HEK293 (cell line): ENCODE measurements at regions not wholly inside any gene's neighbourhood (a gene's known extent, or its start where the extent isn't known, plus 50 kb on each side); places are given as distances from the start of the nearest gene placed in this dataset.

Experiments used
- GLIS1 ChIP-seq: fragments of 450-650 bp; formaldehyde crosslinking; IDR thresholded peaks from 2 replicates; pipeline ENCODE4 v1.5.1; 2016; ENCODE audit warnings: missing biosample characterization, missing genetic modification characterization
- GLIS2 ChIP-seq: fragments of 450-650 bp; formaldehyde crosslinking; IDR thresholded peaks from 2 replicates; pipeline ENCODE4 v1.5.1; 2016; ENCODE audit warnings: missing biosample characterization, missing genetic modification characterization
- HOXD13 ChIP-seq: sonication (generic); formaldehyde crosslinking; IDR thresholded peaks from 2 replicates; pipeline ENCODE4 v1.8.0; 2022; ENCODE audit warnings: missing genetic modification reagents, borderline replicate concordance
- KLF17 ChIP-seq: fragments of 450-650 bp; formaldehyde crosslinking; IDR thresholded peaks from 2 replicates; pipeline ENCODE4 v1.5.1; 2016; ENCODE audit warnings: missing biosample characterization, missing genetic modification characterization
- MYNN ChIP-seq: fragments of 450-650 bp; formaldehyde crosslinking; IDR thresholded peaks from 2 replicates; pipeline ENCODE4 v1.5.1; 2016; ENCODE audit warnings: missing biosample characterization, missing genetic modification characterization, borderline replicate concordance
- MZF1 ChIP-seq: fragments of 450-650 bp; formaldehyde crosslinking; IDR thresholded peaks from 2 replicates; pipeline ENCODE4 v1.5.1; 2017; ENCODE audit warnings: missing biosample characterization, missing genetic modification characterization, borderline replicate concordance
- SCRT2 ChIP-seq: fragments of 450-650 bp; formaldehyde crosslinking; IDR thresholded peaks from 2 replicates; pipeline ENCODE4 v1.5.1; 2016; ENCODE audit warnings: missing biosample characterization, missing genetic modification characterization
- SETDB1 ChIP-seq: IDR thresholded peaks from one replicate; pipeline ENCODE4 v1.6.1; 2017; ENCODE audit warnings: mild to moderate bottlenecking, low read length, moderate library complexity, mixed read lengths; ENCODE audit not compliant: insufficient read length
- SP7 ChIP-seq: fragments of 450-650 bp; formaldehyde crosslinking; IDR thresholded peaks from 2 replicates; pipeline ENCODE4 v1.5.1; 2016; ENCODE audit warnings: missing biosample characterization, missing genetic modification characterization
- ZBTB1 ChIP-seq: fragments of 450-650 bp; formaldehyde crosslinking; IDR thresholded peaks from 2 replicates; pipeline ENCODE4 v1.5.1; 2016; ENCODE audit warnings: missing biosample characterization, missing genetic modification characterization
- ZBTB17 ChIP-seq: fragments of 450-650 bp; formaldehyde crosslinking; IDR thresholded peaks from 2 replicates; pipeline ENCODE4 v1.5.1; 2016; ENCODE audit warnings: missing biosample characterization, missing genetic modification characterization
- ZBTB6 ChIP-seq: fragments of 450-650 bp; formaldehyde crosslinking; IDR thresholded peaks from 2 replicates; pipeline ENCODE4 v1.5.1; 2017; ENCODE audit warnings: missing biosample characterization, missing genetic modification characterization
- ZIC2 ChIP-seq: fragments of 450-650 bp; formaldehyde crosslinking; IDR thresholded peaks from 2 replicates; pipeline ENCODE4 v1.5.1; 2016; ENCODE audit warnings: missing biosample characterization, missing genetic modification characterization
- ZNF112 ChIP-seq: fragments of 450-650 bp; formaldehyde crosslinking; IDR thresholded peaks from 2 replicates; pipeline ENCODE4 v1.5.0; 2017; ENCODE audit warnings: missing biosample characterization, missing genetic modification characterization
- ZNF184 ChIP-seq: fragments of 450-650 bp; IDR thresholded peaks from 2 replicates; pipeline ENCODE4 v1.5.1; 2018; ENCODE audit warnings: missing biosample characterization, mild to moderate bottlenecking, missing genetic modification characterization
- ZNF391 ChIP-seq: fragments of 450-650 bp; formaldehyde crosslinking; IDR thresholded peaks from 2 replicates; pipeline ENCODE4 v1.5.1; 2016; ENCODE audit warnings: low read depth, missing biosample characterization, missing genetic modification characterization, borderline replicate concordance
- ZNF558 ChIP-seq: fragments of 450-650 bp; formaldehyde crosslinking; IDR thresholded peaks from 2 replicates; pipeline ENCODE4 v1.5.1; 2016; ENCODE audit warnings: missing biosample characterization, missing genetic modification characterization
- ZNF660 ChIP-seq: fragments of 450-650 bp; IDR thresholded peaks from 2 replicates; pipeline ENCODE4 v1.5.1; 2018; ENCODE audit warnings: missing biosample characterization, mild to moderate bottlenecking, missing genetic modification characterization
- ZNF707 ChIP-seq: fragments of 450-650 bp; formaldehyde crosslinking; IDR thresholded peaks from 2 replicates; pipeline ENCODE4 v1.5.1; 2016; ENCODE audit warnings: missing biosample characterization, missing genetic modification characterization
- ZNF843 ChIP-seq: fragments of 450-650 bp; formaldehyde crosslinking; IDR thresholded peaks from 2 replicates; pipeline ENCODE4 v1.5.1; 2016; ENCODE audit warnings: missing biosample characterization, missing genetic modification characterization
- ZSCAN4 ChIP-seq: fragments of 450-650 bp; formaldehyde crosslinking; IDR thresholded peaks from 2 replicates; pipeline ENCODE4 v1.5.1; 2017; ENCODE audit warnings: missing biosample characterization, missing genetic modification characterization
- TF ChIP-seq, protein P1 (sequence below): fragments of 450-650 bp; IDR thresholded peaks from 2 replicates; pipeline ENCODE4 v1.5.1; 2018; ENCODE audit warnings: missing biosample characterization, missing genetic modification characterization
- TF ChIP-seq, protein P2 (sequence below): fragments of 450-650 bp; formaldehyde crosslinking; IDR thresholded peaks from 2 replicates; pipeline ENCODE4 v1.5.1; 2016; ENCODE audit warnings: missing biosample characterization, missing genetic modification characterization, borderline replicate concordance
- TF ChIP-seq, protein P3 (sequence below): fragments of 450-650 bp; formaldehyde crosslinking; IDR thresholded peaks from 2 replicates; pipeline ENCODE4 v1.5.1; 2016; ENCODE audit warnings: missing biosample characterization, missing genetic modification characterization
- TF ChIP-seq, protein P4 (sequence below): fragments of 450-650 bp; formaldehyde crosslinking; IDR thresholded peaks from 2 replicates; pipeline ENCODE4 v1.5.1; 2016; ENCODE audit warnings: missing biosample characterization, missing genetic modification characterization, low read depth

- TF ChIP-seq GLIS2 (tag by site-specific recombination) = peak; percentile 61; the same call in 1 of the 2 replicates
- TF ChIP-seq ZNF112 (tag by site-specific recombination) = no peak
- no peak for TF ChIP-seq ZSCAN4 (tag by site-specific recombination)
- TF ChIP-seq, protein P1, sequence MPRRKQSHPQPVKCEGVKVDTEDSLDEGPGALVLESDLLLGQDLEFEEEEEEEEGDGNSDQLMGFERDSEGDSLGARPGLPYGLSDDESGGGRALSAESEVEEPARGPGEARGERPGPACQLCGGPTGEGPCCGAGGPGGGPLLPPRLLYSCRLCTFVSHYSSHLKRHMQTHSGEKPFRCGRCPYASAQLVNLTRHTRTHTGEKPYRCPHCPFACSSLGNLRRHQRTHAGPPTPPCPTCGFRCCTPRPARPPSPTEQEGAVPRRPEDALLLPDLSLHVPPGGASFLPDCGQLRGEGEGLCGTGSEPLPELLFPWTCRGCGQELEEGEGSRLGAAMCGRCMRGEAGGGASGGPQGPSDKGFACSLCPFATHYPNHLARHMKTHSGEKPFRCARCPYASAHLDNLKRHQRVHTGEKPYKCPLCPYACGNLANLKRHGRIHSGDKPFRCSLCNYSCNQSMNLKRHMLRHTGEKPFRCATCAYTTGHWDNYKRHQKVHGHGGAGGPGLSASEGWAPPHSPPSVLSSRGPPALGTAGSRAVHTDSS (tag by site-specific recombination) = no peak
- no peak for TF ChIP-seq ZBTB6 (tag by site-specific recombination)
- TF ChIP-seq GLIS1 = peak; percentile 84
- no peak for TF ChIP-seq MYNN (tag by site-specific recombination)
- 0 out of 2 replicates have a peak, but pooled peaks have one; percentile 34 for TF ChIP-seq SCRT2 (tag by site-specific recombination)
- 0 out of 2 replicates have a peak, but pooled peaks have one; percentile 23 for TF ChIP-seq ZNF184
- peak; percentile 63 for TF ChIP-seq ZBTB17 (tag by site-specific recombination)
- TF ChIP-seq ZNF660 (tag by site-specific recombination) = 0 out of 2 replicates have a peak, but pooled peaks have one; percentile 49
- no peak for TF ChIP-seq ZBTB1 (tag by site-specific recombination)
- peak; percentile 97 for TF ChIP-seq SP7 (tag by site-specific recombination)
- no peak for TF ChIP-seq MZF1 (tag by site-specific recombination)
- no peak for TF ChIP-seq ZNF391 (tag by site-specific recombination)
- TF ChIP-seq ZNF558 = 0 out of 2 replicates have a peak, but pooled peaks have one; percentile 23
- no peak for TF ChIP-seq ZNF707 (tag by site-specific recombination)
- peak; percentile 50 for TF ChIP-seq ZIC2 (tag by site-specific recombination)
- no peak for TF ChIP-seq KLF17 (tag by site-specific recombination)
- TF ChIP-seq, protein P2, sequence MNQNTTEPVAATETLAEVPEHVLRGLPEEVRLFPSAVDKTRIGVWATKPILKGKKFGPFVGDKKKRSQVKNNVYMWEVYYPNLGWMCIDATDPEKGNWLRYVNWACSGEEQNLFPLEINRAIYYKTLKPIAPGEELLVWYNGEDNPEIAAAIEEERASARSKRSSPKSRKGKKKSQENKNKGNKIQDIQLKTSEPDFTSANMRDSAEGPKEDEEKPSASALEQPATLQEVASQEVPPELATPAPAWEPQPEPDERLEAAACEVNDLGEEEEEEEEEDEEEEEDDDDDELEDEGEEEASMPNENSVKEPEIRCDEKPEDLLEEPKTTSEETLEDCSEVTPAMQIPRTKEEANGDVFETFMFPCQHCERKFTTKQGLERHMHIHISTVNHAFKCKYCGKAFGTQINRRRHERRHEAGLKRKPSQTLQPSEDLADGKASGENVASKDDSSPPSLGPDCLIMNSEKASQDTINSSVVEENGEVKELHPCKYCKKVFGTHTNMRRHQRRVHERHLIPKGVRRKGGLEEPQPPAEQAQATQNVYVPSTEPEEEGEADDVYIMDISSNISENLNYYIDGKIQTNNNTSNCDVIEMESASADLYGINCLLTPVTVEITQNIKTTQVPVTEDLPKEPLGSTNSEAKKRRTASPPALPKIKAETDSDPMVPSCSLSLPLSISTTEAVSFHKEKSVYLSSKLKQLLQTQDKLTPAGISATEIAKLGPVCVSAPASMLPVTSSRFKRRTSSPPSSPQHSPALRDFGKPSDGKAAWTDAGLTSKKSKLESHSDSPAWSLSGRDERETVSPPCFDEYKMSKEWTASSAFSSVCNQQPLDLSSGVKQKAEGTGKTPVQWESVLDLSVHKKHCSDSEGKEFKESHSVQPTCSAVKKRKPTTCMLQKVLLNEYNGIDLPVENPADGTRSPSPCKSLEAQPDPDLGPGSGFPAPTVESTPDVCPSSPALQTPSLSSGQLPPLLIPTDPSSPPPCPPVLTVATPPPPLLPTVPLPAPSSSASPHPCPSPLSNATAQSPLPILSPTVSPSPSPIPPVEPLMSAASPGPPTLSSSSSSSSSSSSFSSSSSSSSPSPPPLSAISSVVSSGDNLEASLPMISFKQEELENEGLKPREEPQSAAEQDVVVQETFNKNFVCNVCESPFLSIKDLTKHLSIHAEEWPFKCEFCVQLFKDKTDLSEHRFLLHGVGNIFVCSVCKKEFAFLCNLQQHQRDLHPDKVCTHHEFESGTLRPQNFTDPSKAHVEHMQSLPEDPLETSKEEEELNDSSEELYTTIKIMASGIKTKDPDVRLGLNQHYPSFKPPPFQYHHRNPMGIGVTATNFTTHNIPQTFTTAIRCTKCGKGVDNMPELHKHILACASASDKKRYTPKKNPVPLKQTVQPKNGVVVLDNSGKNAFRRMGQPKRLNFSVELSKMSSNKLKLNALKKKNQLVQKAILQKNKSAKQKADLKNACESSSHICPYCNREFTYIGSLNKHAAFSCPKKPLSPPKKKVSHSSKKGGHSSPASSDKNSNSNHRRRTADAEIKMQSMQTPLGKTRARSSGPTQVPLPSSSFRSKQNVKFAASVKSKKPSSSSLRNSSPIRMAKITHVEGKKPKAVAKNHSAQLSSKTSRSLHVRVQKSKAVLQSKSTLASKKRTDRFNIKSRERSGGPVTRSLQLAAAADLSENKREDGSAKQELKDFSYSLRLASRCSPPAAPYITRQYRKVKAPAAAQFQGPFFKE (tag by site-specific recombination) = no peak
- TF ChIP-seq, protein P3, sequence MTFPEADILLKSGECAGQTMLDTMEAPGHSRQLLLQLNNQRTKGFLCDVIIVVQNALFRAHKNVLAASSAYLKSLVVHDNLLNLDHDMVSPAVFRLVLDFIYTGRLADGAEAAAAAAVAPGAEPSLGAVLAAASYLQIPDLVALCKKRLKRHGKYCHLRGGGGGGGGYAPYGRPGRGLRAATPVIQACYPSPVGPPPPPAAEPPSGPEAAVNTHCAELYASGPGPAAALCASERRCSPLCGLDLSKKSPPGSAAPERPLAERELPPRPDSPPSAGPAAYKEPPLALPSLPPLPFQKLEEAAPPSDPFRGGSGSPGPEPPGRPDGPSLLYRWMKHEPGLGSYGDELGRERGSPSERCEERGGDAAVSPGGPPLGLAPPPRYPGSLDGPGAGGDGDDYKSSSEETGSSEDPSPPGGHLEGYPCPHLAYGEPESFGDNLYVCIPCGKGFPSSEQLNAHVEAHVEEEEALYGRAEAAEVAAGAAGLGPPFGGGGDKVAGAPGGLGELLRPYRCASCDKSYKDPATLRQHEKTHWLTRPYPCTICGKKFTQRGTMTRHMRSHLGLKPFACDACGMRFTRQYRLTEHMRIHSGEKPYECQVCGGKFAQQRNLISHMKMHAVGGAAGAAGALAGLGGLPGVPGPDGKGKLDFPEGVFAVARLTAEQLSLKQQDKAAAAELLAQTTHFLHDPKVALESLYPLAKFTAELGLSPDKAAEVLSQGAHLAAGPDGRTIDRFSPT = peak; percentile 72; the same call in 1 of the 2 replicates
- no peak for TF ChIP-seq ZNF843 (tag by site-specific recombination)
- TF ChIP-seq, protein P4, sequence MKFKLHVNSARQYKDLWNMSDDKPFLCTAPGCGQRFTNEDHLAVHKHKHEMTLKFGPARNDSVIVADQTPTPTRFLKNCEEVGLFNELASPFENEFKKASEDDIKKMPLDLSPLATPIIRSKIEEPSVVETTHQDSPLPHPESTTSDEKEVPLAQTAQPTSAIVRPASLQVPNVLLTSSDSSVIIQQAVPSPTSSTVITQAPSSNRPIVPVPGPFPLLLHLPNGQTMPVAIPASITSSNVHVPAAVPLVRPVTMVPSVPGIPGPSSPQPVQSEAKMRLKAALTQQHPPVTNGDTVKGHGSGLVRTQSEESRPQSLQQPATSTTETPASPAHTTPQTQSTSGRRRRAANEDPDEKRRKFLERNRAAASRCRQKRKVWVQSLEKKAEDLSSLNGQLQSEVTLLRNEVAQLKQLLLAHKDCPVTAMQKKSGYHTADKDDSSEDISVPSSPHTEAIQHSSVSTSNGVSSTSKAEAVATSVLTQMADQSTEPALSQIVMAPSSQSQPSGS = no peak
- peak; percentile 39 for TF ChIP-seq SETDB1
- TF ChIP-seq HOXD13 (CRISPR knock-in tag) = no peak
Observed at GRCh38 chr10:83983578-83984255, 155.6 kb upstream of the GHITM start (continued).
